A204.1 (cell line): ENCODE measurements at regions not wholly inside any gene's neighbourhood (a gene's known extent, or its start where the extent isn't known, plus 50 kb on each side); places are given as distances from the start of the nearest gene placed in this dataset.

Experiments used
- FAIRE-seq: peaks from 2 replicates; lab custom pipeline; 2012; peaks lifted over from hg19 to GRCh38; lab: Jason Lieb, UNC

- no peak for FAIRE-seq
These were observed 1019.1 kb downstream of the TBC1D22A start for GRCh38 chr22:47781427-47782111.

GRCh38 chr22:47781024-47781423, 1018.6 kb downstream of the TBC1D22A start:
- FAIRE-seq = no peak

GRCh38 chr22:47780281-47780875, 1017.9 kb downstream of the TBC1D22A start:
- FAIRE-seq = no peak

GRCh38 chr22:47779474-47779873, 1017.0 kb downstream of the TBC1D22A start:
- FAIRE-seq = no peak

GRCh38 chr22:47778160-47778658, 1015.8 kb downstream of the TBC1D22A start:
- FAIRE-seq = no peak

- no peak for FAIRE-seq
These were observed 1015.0 kb downstream of the TBC1D22A start for GRCh38 chr22:47777426-47777825.

- no peak for FAIRE-seq
These were observed 1013.9 kb downstream of the TBC1D22A start for GRCh38 chr22:47776329-47776728.

GRCh38 chr22:47775686-47776085, 1013.2 kb downstream of the TBC1D22A start:
- FAIRE-seq = no peak

- no peak for FAIRE-seq
These were observed 1012.7 kb downstream of the TBC1D22A start for GRCh38 chr22:47775191-47775590.

- FAIRE-seq = no peak
These were observed 1011.2 kb downstream of the TBC1D22A start for GRCh38 chr22:47773635-47774034.

GRCh38 chr22:47772864-47773263, 1010.4 kb downstream of the TBC1D22A start:
- FAIRE-seq = no peak

- FAIRE-seq = no peak
These were observed 1007.2 kb downstream of the TBC1D22A start for GRCh38 chr22:47769652-47770051.

- FAIRE-seq = no peak
These were observed 1005.6 kb downstream of the TBC1D22A start for GRCh38 chr22:47768027-47768426.

GRCh38 chr22:47767403-47767802, 1005.0 kb downstream of the TBC1D22A start:
- no peak for FAIRE-seq

GRCh38 chr22:47765757-47766156, 1003.3 kb downstream of the TBC1D22A start:
- FAIRE-seq = no peak

GRCh38 chr22:47762141-47762540, 999.7 kb downstream of the TBC1D22A start:
- no peak for FAIRE-seq

GRCh38 chr22:47759909-47760308, 997.5 kb downstream of the TBC1D22A start:
- no peak for FAIRE-seq

GRCh38 chr22:47757741-47758140, 995.3 kb downstream of the TBC1D22A start:
- no peak for FAIRE-seq

GRCh38 chr22:47750086-47750485, 987.6 kb downstream of the TBC1D22A start:
- no peak for FAIRE-seq

GRCh38 chr22:47748957-47749356, 986.5 kb downstream of the TBC1D22A start:
- no peak for FAIRE-seq

GRCh38 chr22:47748271-47748670, 985.8 kb downstream of the TBC1D22A start:
- FAIRE-seq = no peak

- FAIRE-seq = no peak
These were observed 977.8 kb downstream of the TBC1D22A start for GRCh38 chr22:47740109-47740805.

- no peak for FAIRE-seq
These were observed 977.0 kb downstream of the TBC1D22A start for GRCh38 chr22:47739291-47740015.
